HL-60 (cell line): ENCODE measurements at regions not wholly inside any gene's neighbourhood (a gene's known extent, or its start where the extent isn't known, plus 50 kb on each side); places are given as distances from the start of the nearest gene placed in this dataset.

Source experiments
- DNase-seq, 2 experiments: peaks; one replicate each; pipeline ENCODE4 v3.0.0-alpha.2; 2010 to 2020; ENCODE audit warnings: low read depth in 1 of 2, low spot score in 1 of 2
- H3K27ac ChIP-seq: fragments of 250-450 bp; sonication (Bioruptor Pico); replicated peaks from 2 replicates; pipeline ENCODE4 v1.5.1; 2020; ENCODE audit warnings: mild to moderate bottlenecking, moderate library complexity
- H3K27me3 ChIP-seq: fragments of 250-450 bp; sonication (Bioruptor Pico); 2 replicates; pipeline ENCODE4 v1.5.1; 2021; ENCODE audit warnings: mild to moderate bottlenecking, moderate library complexity; ENCODE audit not compliant: insufficient read depth, poor library complexity, severe bottlenecking
- H3K4me3 ChIP-seq: replicated peaks from 2 replicates; pipeline ENCODE4 v1.5.1; 2011; ENCODE audit warnings: mild to moderate bottlenecking, control low read depth, low read length; ENCODE audit not compliant: insufficient read depth
- GABPA ChIP-seq: IDR thresholded peaks from 2 replicates; pipeline ENCODE4 v1.6.1; 2012; ENCODE audit warnings: low read depth
- POLR2AphosphoS5 ChIP-seq: IDR thresholded peaks from 2 replicates; pipeline ENCODE4 v1.6.1; 2012; ENCODE audit warnings: low read depth
- SPI1 ChIP-seq: IDR thresholded peaks from 2 replicates; pipeline ENCODE4 v1.6.1; 2012; ENCODE audit warnings: low read depth, mild to moderate bottlenecking, borderline replicate concordance
- TF ChIP-seq, protein P1 (sequence below): IDR thresholded peaks from one replicate; pipeline ENCODE4 v1.5.1; 2011; ENCODE audit warnings: low read length, control low read depth, inconsistent platforms; ENCODE audit not compliant: insufficient read depth
- TF ChIP-seq, protein P2 (sequence below): IDR thresholded peaks from 2 replicates; pipeline ENCODE4 v1.6.1; 2012; ENCODE audit warnings: low read depth; ENCODE audit not compliant: insufficient replicate concordance

DNA sequence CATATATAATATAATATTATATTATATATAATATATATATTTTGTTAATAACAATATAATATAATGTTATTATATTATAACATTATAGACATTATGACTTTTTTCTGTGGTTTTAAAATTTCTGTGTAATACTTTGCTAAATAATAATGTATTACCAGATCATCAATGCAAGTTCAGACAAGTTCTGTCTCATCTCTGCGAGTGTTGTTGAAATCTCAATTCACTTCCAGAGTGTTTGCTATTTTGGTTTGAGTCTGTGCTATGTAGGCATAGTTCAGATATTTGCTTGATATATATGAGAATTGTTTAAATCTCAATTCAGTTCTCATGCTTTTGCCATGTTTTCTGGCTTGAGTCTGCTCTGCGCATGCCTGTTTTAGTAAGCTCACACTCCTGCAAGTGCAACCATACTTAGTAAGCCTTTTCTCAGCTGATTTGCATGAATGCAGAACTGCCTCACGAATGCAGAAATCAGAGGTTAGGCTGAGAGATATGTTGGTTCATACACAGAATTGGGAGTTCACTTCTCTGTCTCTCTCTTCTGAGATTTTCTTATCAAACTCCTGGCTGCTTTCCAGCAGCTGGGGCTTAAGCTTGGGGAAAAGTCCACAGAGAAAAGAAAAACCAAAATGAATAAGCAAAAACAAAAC is 830.2 kb upstream of the SORCS1 start:
- no peak overlapping the region for H3K27ac ChIP-seq
- no peaks in the 10 kb centered on the region for H3K27me3 ChIP-seq
- no peak for TF ChIP-seq SPI1
- TF ChIP-seq POLR2AphosphoS5: no peak
- TF ChIP-seq, protein P1, sequence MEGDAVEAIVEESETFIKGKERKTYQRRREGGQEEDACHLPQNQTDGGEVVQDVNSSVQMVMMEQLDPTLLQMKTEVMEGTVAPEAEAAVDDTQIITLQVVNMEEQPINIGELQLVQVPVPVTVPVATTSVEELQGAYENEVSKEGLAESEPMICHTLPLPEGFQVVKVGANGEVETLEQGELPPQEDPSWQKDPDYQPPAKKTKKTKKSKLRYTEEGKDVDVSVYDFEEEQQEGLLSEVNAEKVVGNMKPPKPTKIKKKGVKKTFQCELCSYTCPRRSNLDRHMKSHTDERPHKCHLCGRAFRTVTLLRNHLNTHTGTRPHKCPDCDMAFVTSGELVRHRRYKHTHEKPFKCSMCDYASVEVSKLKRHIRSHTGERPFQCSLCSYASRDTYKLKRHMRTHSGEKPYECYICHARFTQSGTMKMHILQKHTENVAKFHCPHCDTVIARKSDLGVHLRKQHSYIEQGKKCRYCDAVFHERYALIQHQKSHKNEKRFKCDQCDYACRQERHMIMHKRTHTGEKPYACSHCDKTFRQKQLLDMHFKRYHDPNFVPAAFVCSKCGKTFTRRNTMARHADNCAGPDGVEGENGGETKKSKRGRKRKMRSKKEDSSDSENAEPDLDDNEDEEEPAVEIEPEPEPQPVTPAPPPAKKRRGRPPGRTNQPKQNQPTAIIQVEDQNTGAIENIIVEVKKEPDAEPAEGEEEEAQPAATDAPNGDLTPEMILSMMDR: no peak
- TF ChIP-seq GABPA: no peak
- TF ChIP-seq, protein P2, sequence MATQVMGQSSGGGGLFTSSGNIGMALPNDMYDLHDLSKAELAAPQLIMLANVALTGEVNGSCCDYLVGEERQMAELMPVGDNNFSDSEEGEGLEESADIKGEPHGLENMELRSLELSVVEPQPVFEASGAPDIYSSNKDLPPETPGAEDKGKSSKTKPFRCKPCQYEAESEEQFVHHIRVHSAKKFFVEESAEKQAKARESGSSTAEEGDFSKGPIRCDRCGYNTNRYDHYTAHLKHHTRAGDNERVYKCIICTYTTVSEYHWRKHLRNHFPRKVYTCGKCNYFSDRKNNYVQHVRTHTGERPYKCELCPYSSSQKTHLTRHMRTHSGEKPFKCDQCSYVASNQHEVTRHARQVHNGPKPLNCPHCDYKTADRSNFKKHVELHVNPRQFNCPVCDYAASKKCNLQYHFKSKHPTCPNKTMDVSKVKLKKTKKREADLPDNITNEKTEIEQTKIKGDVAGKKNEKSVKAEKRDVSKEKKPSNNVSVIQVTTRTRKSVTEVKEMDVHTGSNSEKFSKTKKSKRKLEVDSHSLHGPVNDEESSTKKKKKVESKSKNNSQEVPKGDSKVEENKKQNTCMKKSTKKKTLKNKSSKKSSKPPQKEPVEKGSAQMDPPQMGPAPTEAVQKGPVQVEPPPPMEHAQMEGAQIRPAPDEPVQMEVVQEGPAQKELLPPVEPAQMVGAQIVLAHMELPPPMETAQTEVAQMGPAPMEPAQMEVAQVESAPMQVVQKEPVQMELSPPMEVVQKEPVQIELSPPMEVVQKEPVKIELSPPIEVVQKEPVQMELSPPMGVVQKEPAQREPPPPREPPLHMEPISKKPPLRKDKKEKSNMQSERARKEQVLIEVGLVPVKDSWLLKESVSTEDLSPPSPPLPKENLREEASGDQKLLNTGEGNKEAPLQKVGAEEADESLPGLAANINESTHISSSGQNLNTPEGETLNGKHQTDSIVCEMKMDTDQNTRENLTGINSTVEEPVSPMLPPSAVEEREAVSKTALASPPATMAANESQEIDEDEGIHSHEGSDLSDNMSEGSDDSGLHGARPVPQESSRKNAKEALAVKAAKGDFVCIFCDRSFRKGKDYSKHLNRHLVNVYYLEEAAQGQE: no peak
- H3K4me3 ChIP-seq: no peak overlapping the region
- no peak for DNase-seq

DNA sequence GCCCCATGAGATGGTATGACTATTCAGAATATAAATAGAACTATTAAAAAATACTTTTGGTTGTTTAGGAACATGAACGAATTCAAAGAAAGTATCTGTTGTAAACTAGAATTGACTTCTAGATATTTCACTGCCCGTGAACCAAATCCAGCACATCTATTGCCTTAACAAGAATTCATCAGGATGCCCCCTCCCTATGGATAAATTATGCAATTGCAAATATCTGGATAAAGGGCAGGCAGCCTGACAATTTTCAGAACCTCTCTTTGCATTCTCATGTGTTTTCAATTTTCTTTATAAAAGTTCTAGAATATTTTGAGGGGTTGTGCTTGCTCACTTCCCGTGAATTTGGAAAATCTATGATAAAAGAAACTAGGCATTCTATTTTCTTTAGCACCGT is 822.1 kb upstream of the SORCS1 start:
- H3K27me3 ChIP-seq: no peaks in the 10 kb centered on the region
- TF ChIP-seq POLR2AphosphoS5: no peak
- no peak for TF ChIP-seq SPI1
- no peak for TF ChIP-seq GABPA
- TF ChIP-seq, protein P2: no peak
- TF ChIP-seq, protein P1: no peak

DNA sequence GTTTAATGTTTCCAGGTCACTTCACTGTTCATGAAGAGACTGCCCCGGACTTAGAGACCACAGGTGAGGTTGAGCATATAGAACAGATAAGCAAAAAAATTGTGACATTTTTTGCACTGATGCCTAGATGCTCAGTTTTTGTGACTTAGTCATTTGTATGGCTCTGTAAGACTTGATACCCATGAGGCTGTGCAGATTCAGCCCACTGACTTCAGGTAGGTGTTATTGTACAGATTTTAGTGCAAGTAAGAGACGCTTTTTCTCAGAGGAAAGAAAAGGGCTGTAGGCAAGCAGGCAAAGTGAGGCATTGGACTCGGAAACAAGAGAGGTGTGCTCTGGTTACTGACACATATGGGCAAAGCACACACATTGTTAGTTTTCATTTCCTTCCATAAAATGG is 820.1 kb upstream of the SORCS1 start:
- Histone ChIP-seq H3K27me3 (no peaks in the 10 kb centered on the region), H3K4me3 (no peak overlapping the region), H3K27ac (no peak overlapping the region)
- DNase-seq: no peak
- TF ChIP-seq SPI1 (no peak), POLR2AphosphoS5 (no peak), GABPA (no peak)
- TF ChIP-seq, protein P1: no peak
- TF ChIP-seq, protein P2: no peak

More for the DNA sequence above, 822.1 kb upstream of the SORCS1 start:
- Histone ChIP-seq H3K4me3 (no peak overlapping the region), H3K27ac (no peak overlapping the region)
- DNase-seq: no peak
